Activated T-cell treated with anti-CD3 and anti-CD28 coated beads, Interleukin-2, amount 50 U/mL, for 4 hours (primary cell): ENCODE measurements at regions not wholly inside any gene's neighbourhood (a gene's known extent, or its start where the extent isn't known, plus 50 kb on each side); places are given as distances from the start of the nearest gene placed in this dataset.
"Not testable (repeated sequence)": the region's sequence is repeated elsewhere in the genome, so short reads cannot be mapped to it uniquely, and the experiment has no call there.

Experiments
- ATAC-seq, 2 donors: fragments of 200-7000 bp; cut with Tn5 transposase; one replicate each; pipeline ENCODE4 v1.10.0; 2021
- DNase-seq: peaks from one replicate; pipeline ENCODE4 v3.0.0-alpha.2; 2020
- H3K27me3 Mint-ChIP-seq: one replicate; pipeline ENCODE4 v1.8.0; 2021; ENCODE audit warnings: low read depth, mixed read lengths
- H3K36me3 Mint-ChIP-seq: one replicate; pipeline ENCODE4 v1.8.0; 2022; ENCODE audit warnings: mixed read lengths; ENCODE audit not compliant: insufficient read depth
- H3K4me1 Mint-ChIP-seq: one replicate; pipeline ENCODE4 v1.8.0; 2021; ENCODE audit warnings: low read depth, mixed read lengths
- H3K4me3 Mint-ChIP-seq: one replicate; pipeline ENCODE4 v1.8.0; 2021; ENCODE audit warnings: mild to moderate bottlenecking, moderate library complexity, mixed read lengths
- H3K9me3 Mint-ChIP-seq: one replicate; pipeline ENCODE4 v1.8.0; 2021; ENCODE audit warnings: mixed read lengths

- no peaks in the 10 kb centered on the region for H3K36me3 Mint-ChIP-seq
- no peaks in the 10 kb centered on the region for H3K27me3 Mint-ChIP-seq
- ATAC-seq (no peak), DNase-seq (no peak)
- H3K4me1 Mint-ChIP-seq: no peaks in the 10 kb centered on the region
- peaks cover 12% of the 10 kb centered on the region for H3K9me3 Mint-ChIP-seq
- H3K4me3 Mint-ChIP-seq: no peak overlapping the region
Observed at GRCh38 chr16:52743707-52744106, 196.8 kb upstream of the TOX3 start.

GRCh38 chr16:52742608-52743170, 195.7 kb upstream of the TOX3 start:
- no peak overlapping the region for H3K4me3 Mint-ChIP-seq
- no peaks in the 10 kb centered on the region for H3K27me3 Mint-ChIP-seq
- peaks cover 15% of the 10 kb centered on the region for H3K9me3 Mint-ChIP-seq
- H3K4me1 Mint-ChIP-seq: no peaks in the 10 kb centered on the region
- no peaks in the 10 kb centered on the region for H3K36me3 Mint-ChIP-seq
- no peak for DNase-seq
- ATAC-seq: no peak

DNA sequence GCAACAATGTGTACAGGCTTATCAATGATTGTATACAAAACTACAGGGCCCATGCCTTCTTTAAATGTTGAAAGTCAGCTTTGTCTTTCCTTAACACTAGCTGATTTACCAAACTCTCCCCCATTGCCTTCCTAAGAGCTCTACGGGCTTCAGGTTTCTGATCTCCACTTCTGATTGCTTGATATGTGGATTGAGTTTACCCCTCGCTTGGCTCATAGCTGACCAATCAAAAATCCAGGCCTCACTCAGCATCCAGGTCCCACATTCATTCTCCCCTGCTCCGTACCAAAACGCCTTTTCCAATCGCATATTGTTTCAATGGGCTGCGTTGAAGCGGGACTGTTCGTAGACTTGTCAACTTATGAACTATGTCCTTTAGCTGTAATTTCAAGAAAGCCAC, 195.1 kb upstream of the TOX3 start:
- H3K36me3 Mint-ChIP-seq: no peaks in the 10 kb centered on the region
- DNase-seq (no peak), ATAC-seq (no peak)
- H3K27me3 Mint-ChIP-seq: no peaks in the 10 kb centered on the region
- no peak overlapping the region for H3K4me3 Mint-ChIP-seq
- H3K4me1 Mint-ChIP-seq: no peaks in the 10 kb centered on the region
- peaks cover 15% of the 10 kb centered on the region for H3K9me3 Mint-ChIP-seq

- Mint-ChIP-seq H3K36me3 (no peaks in the 10 kb centered on the region), H3K27me3 (no peaks in the 10 kb centered on the region), H3K4me1 (no peaks in the 10 kb centered on the region), H3K4me3 (no peak overlapping the region), H3K9me3 (peaks cover 11% of the 10 kb centered on the region)
- no peak for ATAC-seq
- no peak for DNase-seq
Observed at GRCh38 chr16:52741351-52741750, 194.4 kb upstream of the TOX3 start.

- ATAC-seq (no peak), DNase-seq (no peak)
- H3K9me3 Mint-ChIP-seq: peaks cover 11% of the 10 kb centered on the region
- H3K27me3 Mint-ChIP-seq: no peaks in the 10 kb centered on the region
- no peaks in the 10 kb centered on the region for H3K4me1 Mint-ChIP-seq
- no peak overlapping the region for H3K4me3 Mint-ChIP-seq
- no peaks in the 10 kb centered on the region for H3K36me3 Mint-ChIP-seq
Observed at GRCh38 chr16:52740766-52741165, 193.8 kb upstream of the TOX3 start.

GRCh38 chr16:52740333-52740732, 193.4 kb upstream of the TOX3 start:
- ATAC-seq (no peak), DNase-seq (no peak)
- H3K27me3 Mint-ChIP-seq: no peaks in the 10 kb centered on the region
- H3K36me3 Mint-ChIP-seq: no peaks in the 10 kb centered on the region
- H3K9me3 Mint-ChIP-seq: peaks cover 11% of the 10 kb centered on the region
- H3K4me1 Mint-ChIP-seq: no peaks in the 10 kb centered on the region
- no peak overlapping the region for H3K4me3 Mint-ChIP-seq

DNA sequence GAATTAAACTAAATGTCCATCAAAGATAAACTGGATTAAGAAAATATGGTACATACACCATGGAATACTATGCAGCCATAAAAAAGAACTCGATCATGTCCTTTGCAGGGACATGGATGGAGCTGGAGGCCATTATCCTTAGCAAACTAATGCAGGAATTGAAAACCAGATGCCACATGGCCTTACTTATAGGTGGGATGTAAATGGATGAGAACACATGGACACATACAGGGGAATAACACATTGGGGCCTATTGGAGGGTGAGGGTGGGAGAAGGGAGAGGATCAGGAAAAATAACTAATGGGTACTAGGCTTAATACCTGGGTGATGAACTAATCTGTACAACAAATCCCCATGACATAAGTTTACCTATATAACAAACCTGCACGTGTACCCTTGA, 192.0 kb upstream of the TOX3 start:
- H3K36me3 Mint-ChIP-seq, ATAC-seq, DNase-seq, H3K4me1 Mint-ChIP-seq, H3K4me3 Mint-ChIP-seq, H3K27me3 Mint-ChIP-seq: not testable (repeated sequence)
- H3K9me3 Mint-ChIP-seq: peaks cover 11% of the 10 kb centered on the region

DNA sequence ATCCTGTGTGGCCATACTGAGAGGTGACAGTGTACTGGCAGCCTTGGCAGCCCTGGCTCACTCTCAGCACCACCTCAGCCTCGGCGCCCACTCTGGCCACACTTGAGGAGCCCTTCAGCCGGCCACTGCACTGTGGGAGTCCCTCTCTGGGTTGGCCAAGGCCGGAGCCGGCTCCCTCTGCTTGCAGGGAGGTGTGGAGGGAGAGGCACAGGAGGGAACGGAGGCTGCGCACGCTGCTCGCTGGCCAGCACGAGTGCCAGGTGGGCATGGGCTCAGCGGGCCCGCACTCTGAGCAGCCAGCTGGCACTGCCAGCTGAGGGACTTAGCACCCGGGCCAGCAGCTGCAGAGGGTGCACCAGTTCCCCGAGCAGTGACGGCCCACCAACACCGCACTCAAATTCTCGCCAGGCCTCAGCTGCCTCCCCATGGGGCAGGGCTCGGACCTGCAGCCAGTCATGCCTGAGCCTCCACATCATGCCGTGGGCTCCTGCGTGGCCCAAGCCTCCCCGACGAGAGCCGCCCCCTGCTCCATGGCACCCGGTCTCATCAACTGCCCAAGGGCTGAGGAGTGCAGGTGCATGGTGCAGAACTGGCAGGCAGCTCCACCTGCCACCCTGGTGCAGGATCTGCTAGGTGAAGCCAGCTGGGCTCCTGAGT, 184.4 kb upstream of the TOX3 start:
- Mint-ChIP-seq H3K9me3 (peaks cover 4% of the 10 kb centered on the region), H3K4me3 (no peak overlapping the region), H3K36me3 (no peaks in the 10 kb centered on the region), H3K4me1 (no peaks in the 10 kb centered on the region), H3K27me3 (no peaks in the 10 kb centered on the region)
- DNase-seq: no peak
- no peak for ATAC-seq

DNA sequence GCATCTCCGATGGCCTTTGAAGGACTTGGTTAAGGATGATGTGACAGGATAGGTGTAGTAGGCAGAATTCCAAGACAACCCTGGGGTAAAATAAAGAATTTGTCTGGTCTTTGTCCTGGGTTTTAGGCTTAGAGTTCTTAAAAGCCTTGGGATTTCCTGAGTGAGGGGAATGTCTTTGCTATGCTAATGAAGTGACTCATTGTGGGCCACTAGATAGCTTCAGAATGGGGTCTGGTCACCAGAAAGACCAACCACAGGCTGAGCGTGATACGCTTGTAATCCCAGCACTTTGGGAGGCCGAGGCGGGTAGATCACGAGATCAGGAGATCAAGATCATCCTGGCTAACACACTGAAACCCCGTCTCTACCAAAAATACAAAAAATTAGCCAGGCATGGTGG, 182.8 kb upstream of the TOX3 start:
- DNase-seq (no peak), ATAC-seq (no peak)
- no peaks in the 10 kb centered on the region for H3K27me3 Mint-ChIP-seq
- no peak overlapping the region for H3K4me3 Mint-ChIP-seq
- no peaks in the 10 kb centered on the region for H3K36me3 Mint-ChIP-seq
- peaks cover 4% of the 10 kb centered on the region for H3K9me3 Mint-ChIP-seq
- no peaks in the 10 kb centered on the region for H3K4me1 Mint-ChIP-seq

GRCh38 chr16:52727849-52728248, 180.9 kb upstream of the TOX3 start:
- ATAC-seq: no peak
- Mint-ChIP-seq H3K4me1 (no peaks in the 10 kb centered on the region), H3K27me3 (no peaks in the 10 kb centered on the region), H3K9me3 (peaks cover 7% of the 10 kb centered on the region), H3K4me3 (no peak overlapping the region), H3K36me3 (no peaks in the 10 kb centered on the region)
- no peak for DNase-seq

DNA sequence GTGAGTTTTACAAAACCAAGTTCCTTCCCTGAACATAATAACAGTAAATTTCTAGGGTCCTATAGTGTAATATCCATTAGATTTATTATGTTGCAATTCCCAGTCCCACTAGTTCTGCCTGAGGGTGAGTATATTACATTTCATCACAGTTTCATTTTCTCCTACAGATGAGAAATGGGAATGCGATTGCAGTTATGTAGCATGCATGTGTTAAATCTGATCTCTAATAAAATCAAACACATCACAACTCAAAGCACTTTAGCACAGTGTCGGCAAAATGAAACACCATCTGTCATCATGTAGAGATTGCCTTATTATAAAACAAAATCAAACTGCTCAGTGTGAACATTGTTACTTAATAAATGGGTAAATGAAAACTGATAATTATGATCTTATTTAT, 180.5 kb upstream of the TOX3 start:
- ATAC-seq: no peak
- H3K36me3 Mint-ChIP-seq: no peaks in the 10 kb centered on the region

DNA sequence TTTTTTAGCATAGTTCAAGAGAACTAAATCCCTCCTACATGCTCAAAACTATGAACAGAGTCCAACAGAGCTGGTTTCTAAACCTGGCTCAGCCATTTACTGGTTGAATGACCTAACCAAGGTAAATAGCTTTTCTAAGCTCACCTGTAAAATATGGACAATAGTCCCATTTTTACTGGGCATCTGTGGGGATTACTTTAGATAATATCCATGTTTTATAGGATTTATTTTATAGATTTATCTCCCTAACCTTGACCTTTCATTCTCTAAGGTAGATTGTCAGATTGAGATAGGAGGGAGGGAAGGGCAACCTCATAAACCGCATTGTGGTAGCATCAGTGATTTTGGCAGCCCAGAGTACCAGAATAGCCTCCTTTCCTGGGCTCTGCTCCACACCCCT, 178.5 kb upstream of the TOX3 start:
- H3K9me3 Mint-ChIP-seq: peaks cover 20% of the 10 kb centered on the region
- DNase-seq (no peak), ATAC-seq (no peak)

More for the DNA sequence above, 180.5 kb upstream of the TOX3 start:
- Mint-ChIP-seq H3K4me1 (no peaks in the 10 kb centered on the region), H3K9me3 (peaks cover 7% of the 10 kb centered on the region), H3K27me3 (no peaks in the 10 kb centered on the region), H3K4me3 (no peak overlapping the region)
- no peak for DNase-seq

DNA sequence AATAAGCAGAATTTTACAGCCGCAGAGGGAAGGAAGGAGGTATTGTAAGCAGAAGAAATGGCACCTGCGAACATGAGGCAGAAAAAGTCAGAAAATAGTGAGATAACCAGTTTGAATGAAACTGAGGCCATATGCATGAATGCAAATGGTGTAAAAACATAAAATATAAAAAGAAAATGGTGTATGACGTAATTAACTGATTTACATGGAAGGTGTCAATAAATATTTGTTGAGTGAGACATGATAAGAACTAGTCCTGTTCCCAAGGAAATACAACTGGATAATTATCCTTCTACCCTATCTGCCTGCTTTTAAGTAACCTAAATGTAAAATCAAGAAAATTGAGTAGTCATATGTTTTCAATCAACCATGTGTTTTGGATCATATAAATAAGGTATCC, 178.1 kb upstream of the TOX3 start:
- peaks cover 20% of the 10 kb centered on the region for H3K9me3 Mint-ChIP-seq
- no peak overlapping the region for H3K4me3 Mint-ChIP-seq
- ATAC-seq: no peak
- DNase-seq: no peak
- no peaks in the 10 kb centered on the region for H3K36me3 Mint-ChIP-seq
- H3K4me1 Mint-ChIP-seq: no peaks in the 10 kb centered on the region
- no peaks in the 10 kb centered on the region for H3K27me3 Mint-ChIP-seq

More for the DNA sequence above, 178.5 kb upstream of the TOX3 start:
- H3K4me3 Mint-ChIP-seq: no peak overlapping the region
- no peaks in the 10 kb centered on the region for H3K4me1 Mint-ChIP-seq
- H3K27me3 Mint-ChIP-seq: no peaks in the 10 kb centered on the region
- H3K36me3 Mint-ChIP-seq: no peaks in the 10 kb centered on the region

DNA sequence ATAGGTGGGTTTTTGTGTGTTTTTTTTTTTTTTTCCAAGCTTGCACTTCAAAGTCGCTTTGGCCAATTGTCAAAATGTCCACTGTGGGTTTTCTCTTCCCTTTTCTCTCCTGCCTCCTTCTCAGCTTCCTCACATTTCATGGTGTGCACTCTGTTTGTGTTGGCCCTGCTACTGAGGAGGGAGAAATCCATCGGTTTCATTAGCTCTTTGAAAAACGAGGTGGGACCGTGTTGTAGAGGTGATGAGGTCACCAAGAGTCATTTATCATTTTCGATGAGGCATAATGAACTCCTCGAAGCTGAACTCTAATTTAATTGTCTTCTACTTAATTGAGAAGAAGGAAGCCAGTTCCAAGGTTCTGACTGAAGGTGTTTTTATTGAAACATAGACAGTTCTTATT, 174.4 kb upstream of the TOX3 start:
- H3K4me3 Mint-ChIP-seq: no peak overlapping the region
- peaks cover 16% of the 10 kb centered on the region for H3K9me3 Mint-ChIP-seq
- no peaks in the 10 kb centered on the region for H3K4me1 Mint-ChIP-seq
- ATAC-seq: no peak
- no peaks in the 10 kb centered on the region for H3K36me3 Mint-ChIP-seq
- no peak for DNase-seq
- no peaks in the 10 kb centered on the region for H3K27me3 Mint-ChIP-seq

DNA sequence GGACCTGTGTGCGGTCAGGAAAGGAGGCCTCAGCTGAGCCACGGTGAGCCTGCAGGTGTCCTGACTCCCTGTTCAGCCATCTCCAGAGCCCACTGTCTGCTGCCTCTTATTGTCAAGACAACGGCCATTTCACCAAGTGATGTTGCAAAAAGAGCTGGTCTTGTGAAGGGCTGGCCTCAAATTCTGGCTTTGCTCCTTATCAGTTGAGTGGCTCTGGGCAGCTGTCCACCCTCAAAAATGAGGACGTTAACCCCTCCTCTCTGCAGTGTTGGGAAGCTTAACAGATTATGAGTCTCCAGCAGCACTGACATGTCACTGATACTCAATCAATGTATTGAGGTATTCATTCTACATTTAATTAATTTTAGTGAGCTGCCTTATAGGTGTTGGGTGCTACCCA, 171.1 kb upstream of the TOX3 start:
- no peak for ATAC-seq
- Mint-ChIP-seq H3K9me3 (peaks cover 14% of the 10 kb centered on the region), H3K4me1 (no peaks in the 10 kb centered on the region), H3K27me3 (no peaks in the 10 kb centered on the region), H3K4me3 (no peak overlapping the region), H3K36me3 (no peaks in the 10 kb centered on the region)
- DNase-seq: no peak
